Fibroblast of skin of scalp (primary cell): ENCODE measurements at regions not wholly inside any gene's neighbourhood (a gene's known extent, or its start where the extent isn't known, plus 50 kb on each side); places are given as distances from the start of the nearest gene placed in this dataset.
A peak's percentile ranks its signal among the peaks of the same experiment; 100 is the strongest.
"Not testable (repeated sequence)": the region's sequence is repeated elsewhere in the genome, so short reads cannot be mapped to it uniquely, and the experiment has no call there.

ENCODE experiments used
- DNase-seq: peaks from one replicate; pipeline ENCODE4 v3.0.0-alpha.2; 2013

DNA sequence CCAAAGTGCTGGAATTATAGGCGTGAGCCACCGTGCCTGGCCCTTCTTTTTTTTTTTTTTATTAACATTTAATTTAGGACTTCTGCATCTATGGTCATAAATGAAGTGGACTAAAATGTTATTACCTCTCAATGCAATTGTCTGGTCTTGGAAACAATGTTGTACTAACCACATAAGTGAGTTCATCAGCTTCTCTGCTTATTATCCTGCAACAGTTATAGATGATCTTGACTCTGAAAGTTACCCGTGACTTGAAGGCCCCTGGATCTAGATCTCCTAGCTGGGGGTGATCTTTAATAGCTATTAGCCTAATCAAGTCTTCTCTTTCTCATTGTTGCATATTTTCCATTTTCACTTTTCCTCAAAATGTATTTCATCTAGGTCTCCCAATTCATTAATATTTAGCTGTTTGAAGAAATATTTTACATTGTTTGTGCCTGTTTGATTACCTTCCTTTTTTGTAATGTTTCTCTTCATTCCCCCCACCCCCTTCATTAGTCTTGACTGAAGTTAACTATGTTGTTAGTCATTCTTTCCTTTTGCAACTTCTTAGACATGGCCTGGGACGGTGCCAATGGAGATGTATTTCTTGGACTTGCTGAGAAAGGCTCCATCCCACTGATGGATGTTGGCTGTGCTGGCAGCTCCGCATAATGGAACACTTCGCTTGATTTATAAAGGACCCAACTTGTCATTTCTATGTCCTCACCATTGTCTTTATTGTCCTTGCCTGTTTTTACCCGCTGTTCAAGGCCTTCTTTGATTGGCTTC lies 141.6 kb upstream of the RIOK3 start:
- DNase-seq: peak; percentile 93

DNA sequence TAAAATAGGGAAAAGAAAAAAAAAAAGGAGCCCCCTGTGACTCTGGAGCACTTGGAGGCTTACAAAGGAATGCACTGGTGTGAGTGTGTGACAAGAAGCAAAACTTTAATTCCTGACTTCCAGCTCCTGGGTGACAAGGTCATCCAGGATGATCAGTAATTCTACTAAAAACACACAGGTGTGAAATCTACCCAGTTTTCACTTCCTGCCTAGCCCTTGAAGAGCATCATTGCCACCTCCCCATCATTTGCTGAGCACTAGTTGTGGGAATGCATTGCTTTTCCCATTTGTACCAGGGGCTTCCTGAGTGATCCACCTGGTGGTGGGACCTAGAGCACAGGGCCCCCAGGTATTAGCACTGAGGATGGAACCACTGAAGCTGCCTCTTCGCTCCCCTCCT lies 139.7 kb upstream of the RIOK3 start:
- no peak for DNase-seq

DNA sequence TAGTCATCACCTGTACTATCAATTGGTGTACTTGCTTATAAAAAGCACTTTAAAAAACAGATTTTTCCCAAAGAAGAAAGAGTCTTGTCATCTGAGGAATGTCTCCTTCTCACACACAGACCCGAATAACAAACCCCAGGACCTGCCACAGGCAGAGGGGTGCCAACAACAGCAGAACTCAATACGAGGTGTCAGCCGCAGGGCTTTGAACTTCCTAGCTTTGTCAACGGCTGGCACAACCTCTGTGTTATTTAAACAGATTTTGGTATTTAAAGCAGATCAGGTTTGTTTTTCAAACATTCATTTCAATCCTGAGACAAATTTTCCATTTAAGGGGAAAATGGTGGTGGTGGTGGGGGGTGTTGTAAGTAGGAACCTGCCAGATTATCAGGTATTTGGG lies 138.4 kb upstream of the RIOK3 start:
- DNase-seq: no peak

DNA sequence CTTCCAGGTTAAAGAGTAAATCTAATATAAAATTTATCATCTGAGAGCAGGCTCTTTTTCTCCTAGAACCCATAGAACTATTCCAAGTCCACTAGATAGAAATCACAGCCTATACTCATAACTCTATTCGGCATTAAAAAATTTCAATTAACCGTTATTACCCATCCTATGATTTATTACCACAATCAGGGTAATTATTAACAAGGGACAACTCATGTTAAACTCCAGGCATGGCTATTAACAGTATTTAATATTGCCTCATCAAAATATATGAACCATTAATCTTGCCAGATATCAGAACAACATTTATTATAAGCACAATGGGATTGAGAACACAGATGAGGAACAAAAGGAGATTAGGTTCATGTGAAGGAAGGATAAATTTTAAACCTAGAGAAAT lies 136.8 kb upstream of the RIOK3 start:
- DNase-seq: no peak

- no peak for DNase-seq
Measured at GRCh38 chr18:23316988-23317387, 136.1 kb upstream of the RIOK3 start.

DNA sequence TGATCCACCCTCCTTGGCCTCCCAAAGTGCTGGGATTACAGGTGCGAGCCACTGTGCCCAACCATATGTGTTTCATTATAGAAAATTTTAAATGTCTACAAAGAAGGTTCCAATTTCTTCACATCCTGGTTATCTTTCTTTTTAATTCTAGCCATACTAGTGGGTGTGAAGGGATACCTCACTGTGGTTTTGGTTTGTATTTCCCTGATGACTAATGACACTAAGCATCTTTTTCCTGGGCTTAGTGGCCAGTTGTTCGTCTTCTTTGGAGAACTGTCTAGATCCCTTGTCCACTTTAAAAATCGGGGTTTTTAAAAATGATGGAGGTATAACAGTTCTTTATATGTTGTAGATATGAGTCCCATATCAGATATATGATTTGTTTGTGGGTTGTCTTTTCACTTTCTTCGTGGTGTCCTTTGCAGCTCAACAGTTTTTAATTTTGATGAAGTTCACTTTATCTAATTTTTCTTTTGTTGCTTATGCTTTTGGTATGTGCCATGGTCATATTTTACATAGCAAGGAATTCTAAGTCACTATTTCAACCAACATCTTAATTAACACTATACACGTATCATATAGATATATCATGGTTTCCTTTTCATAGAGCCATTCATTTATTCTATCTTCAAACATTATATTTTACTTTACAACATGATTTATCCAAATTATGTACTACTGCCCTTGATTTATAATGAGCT lies 135.0 kb upstream of the RIOK3 start:
- peak; percentile 80 for DNase-seq

- DNase-seq: no peak
Measured at GRCh38 chr18:23320709-23321236, 132.3 kb upstream of the RIOK3 start.

- peak; percentile 68 for DNase-seq
Measured at GRCh38 chr18:23321996-23322395, 131.1 kb upstream of the RIOK3 start.

- DNase-seq: no peak
Measured at GRCh38 chr18:23324056-23324811, 128.9 kb upstream of the RIOK3 start.

- DNase-seq: no peak
Measured at GRCh38 chr18:23324861-23325260, 128.2 kb upstream of the RIOK3 start.

DNA sequence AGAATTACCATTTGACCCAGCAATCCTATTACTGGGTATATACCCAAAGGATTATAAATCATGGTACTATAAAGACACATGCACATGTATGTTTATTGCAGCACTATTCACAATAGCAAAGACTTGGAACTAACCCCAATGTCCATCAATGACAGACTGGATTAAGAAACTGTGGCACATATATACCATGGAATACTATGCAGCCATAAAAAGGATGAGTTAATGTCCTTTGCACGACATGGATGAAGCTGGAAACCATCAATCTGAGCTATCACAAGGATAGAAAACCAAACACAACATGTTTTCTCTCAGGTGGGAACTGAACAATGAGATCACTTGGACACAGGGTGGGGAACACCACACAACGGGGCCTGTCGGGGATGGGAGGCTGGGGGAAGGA lies 123.4 kb upstream of the RIOK3 start:
- not testable (repeated sequence) for DNase-seq

GRCh38 chr18:23330423-23330822 lies 122.7 kb upstream of the RIOK3 start:
- DNase-seq: no peak

GRCh38 chr18:23331091-23331920 lies 121.8 kb upstream of the RIOK3 start:
- DNase-seq: no peak

DNA sequence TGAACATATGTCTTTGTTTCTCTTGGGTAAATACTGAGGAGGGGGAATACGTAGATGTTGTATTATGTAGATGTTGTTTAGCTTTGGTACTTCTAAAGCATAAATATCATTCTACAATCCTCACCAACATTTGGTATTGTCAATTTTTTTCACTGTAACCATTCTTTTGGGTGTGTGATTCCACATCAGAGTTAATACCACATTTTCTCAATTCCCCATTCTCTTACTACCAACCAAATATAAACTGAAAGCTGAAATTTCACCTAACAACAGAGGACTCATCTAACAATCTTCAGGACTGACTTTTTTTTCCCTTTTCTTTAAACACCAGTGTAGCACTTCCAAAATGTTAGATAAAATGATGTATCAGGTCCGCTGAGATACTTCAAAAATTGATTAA lies 120.7 kb upstream of the RIOK3 start:
- DNase-seq: no peak

DNA sequence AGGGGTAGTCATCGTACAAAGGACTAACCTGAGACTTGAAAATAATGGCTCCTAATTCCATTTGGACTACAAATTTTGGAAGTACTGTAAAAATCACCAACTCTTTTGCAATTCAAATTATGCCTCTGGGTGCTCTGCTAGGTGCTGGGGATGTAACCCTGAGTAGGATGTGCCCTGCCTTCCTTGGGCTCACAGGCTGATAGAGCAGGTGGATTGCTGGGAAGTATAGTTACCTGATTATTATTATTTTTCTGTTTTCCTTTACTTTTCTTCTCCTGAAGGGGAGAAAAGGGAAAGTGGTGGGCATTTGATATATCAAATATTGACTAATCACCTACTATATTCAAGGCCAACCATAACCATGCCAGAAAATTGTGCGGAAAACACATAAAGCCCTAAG lies 119.3 kb upstream of the RIOK3 start:
- no peak for DNase-seq

DNA sequence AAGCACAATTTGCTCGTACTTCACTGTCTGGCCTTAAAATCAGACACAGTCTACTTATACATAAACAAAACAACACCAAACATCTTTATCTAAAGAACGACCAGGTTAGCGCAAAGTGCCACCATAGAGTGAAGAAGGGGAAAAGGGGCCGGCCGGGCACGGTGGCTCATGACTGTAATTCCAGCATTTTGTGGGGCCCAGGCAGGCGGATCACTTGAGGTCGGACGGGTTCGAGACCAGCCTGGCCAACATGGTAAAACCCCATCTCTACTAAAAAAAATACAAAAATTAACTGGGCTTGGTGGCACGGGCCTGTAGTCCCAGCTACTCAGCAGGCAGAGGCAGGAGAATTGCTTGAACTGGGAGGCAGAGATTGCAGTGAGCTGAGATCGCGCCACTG lies 118.5 kb upstream of the RIOK3 start:
- no peak for DNase-seq

DNA sequence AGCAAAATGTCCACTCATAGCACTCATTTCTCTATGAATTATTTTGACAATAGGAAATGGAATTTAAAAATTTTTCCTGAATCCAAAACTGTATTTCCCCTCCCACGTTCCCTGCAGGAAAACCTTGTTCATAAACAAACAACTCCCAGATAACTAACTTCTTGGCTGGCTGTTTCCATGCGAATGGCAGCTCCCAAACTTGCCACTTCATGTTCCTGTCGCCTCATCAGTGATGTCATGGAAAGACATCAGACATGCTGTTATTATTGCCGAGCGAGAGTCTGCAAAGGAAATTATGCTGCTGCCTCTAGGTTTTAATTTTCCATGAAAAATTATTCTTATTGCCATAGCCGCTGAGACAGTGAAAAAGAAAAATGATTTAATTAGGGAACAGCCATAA lies 117.0 kb upstream of the RIOK3 start:
- no peak for DNase-seq

DNA sequence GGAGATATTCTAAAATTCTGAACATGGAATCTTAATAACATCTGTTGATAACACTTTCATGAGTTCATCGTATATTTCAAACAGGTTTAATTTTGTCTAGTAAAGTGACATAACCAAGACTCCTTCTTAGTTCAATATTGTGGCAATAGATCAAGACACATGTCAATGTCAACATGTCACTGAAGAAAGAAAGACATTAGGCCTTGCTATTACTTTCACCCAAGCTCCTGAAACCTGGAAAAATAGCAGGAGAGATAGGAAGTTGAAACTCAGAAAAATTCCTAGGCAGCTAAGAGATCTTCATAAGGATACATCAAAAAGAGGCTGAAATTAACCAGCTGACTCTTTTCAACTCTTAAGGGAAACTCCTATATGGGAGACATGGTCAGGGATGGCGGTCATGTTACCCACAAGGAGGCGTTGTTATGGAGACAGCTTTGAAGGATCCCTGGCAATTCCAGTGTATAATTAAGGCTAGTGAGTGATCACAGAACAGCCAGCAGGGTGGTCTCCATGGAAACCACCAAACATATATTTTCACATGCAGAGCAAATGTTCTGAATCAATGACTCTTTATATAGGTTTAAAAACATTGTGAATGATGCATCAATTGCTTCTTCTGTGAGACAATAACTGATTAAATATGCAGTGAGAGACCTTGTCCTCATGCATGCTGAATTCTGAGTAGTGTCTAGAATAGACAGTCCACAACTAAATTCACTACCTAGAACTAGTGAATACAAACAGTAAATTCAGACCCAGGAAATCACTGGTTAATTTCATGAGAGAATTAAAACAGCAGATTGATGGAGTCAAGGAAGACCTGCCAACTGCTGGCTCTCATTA lies 115.3 kb upstream of the RIOK3 start:
- DNase-seq: peak; percentile 73

DNA sequence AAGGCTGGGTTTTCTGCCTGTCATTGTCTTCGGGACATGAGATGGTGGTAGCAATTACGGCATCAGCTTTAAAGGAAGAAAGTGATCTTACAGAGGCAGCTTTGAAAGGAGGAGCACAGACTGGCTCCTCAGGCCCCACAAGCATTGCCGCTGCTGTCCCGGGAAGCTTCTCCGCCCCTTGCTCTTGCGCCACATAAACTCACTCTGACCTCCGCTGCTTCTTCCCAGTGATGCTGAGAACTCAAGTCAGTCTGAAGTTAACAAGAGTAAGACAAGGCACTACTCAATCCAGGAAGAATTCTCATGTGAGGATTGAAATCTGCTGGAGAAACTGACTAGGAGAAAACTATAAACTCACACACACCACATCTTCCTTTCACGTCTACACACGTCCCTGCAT lies 112.4 kb upstream of the RIOK3 start:
- peak; percentile 27 for DNase-seq

GRCh38 chr18:23341383-23341782 lies 111.7 kb upstream of the RIOK3 start:
- DNase-seq: peak; percentile 14

- DNase-seq: no peak
Measured at GRCh38 chr18:23341983-23342382, 111.1 kb upstream of the RIOK3 start.
